Motor neuron (in vitro differentiated cells): ENCODE measurements at regions not wholly inside any gene's neighbourhood (a gene's known extent, or its start where the extent isn't known, plus 50 kb on each side); places are given as distances from the start of the nearest gene placed in this dataset.
"Not testable (repeated sequence)": the region's sequence is repeated elsewhere in the genome, so short reads cannot be mapped to it uniquely, and the experiment has no call there.

ENCODE experiments used
- ATAC-seq, 8 experiments: fragments of 200-7000 bp; cut with Tn5 transposase; replicated peaks in 6 of 8; 2 replicates each; pipeline ENCODE4 v1.8.0; 2021; ENCODE audit warnings: mild to moderate bottlenecking in 8 of 8, moderate library complexity in 8 of 8
- H3K27ac ChIP-seq, 2 donors: fragments of 250-450 bp; sonication (Bioruptor Pico); 2 replicates each; pipeline ENCODE4 v1.9.0; 2021; ENCODE audit warnings: antibody characterized with exemption in 2 of 2, mild to moderate bottlenecking in 2 of 2, moderate library complexity in 1 of 2
- H3K4me1 ChIP-seq, 2 donors: fragments of 250-450 bp; sonication (Bioruptor Pico); replicated peaks in 1 of 2; 2 replicates each; pipeline ENCODE4 v1.6.1; 2021; ENCODE audit warnings: antibody characterized with exemption in 2 of 2, mild to moderate bottlenecking in 2 of 2, moderate library complexity in 1 of 2
- H3K4me3 ChIP-seq, 5 donors: fragments of 250-450 bp; sonication (Bioruptor Pico); 2 replicates each; pipeline ENCODE4 v1.9.0; 2021; ENCODE audit warnings: antibody characterized with exemption in 5 of 5, mild to moderate bottlenecking in 5 of 5, moderate library complexity in 4 of 5
- WGBS, 10 experiments: fragments of 450-650 bp; shearing (Covaris generic); methylation state at CpG; one replicate each; pipeline ENCODE4 v1.0.0; 2022; 5-methylcytosine and 5-hydroxymethylcytosine counted together
- in situ Hi-C, 9 experiments: fragments of 400-800 bp; cut with MboI; loops; one replicate each; pipeline ENCODE4 v1.15.0; 2021; ENCODE audit warnings: low sequenced_read_pairs in 9 of 9, low pct_unique_long_range_greater_than_20kb in 2 of 9; ENCODE audit not compliant: unreplicated experiment in 9 of 9

GRCh38 chr9:74138182-74138581 is 359.0 kb upstream of the RORB start:
- H3K4me1 ChIP-seq, result no peaks in the 10 kb centered on the region
- H3K4me3 ChIP-seq, result no peak overlapping the region
- in situ Hi-C loops, result no loop called here
- 6 to 100% (median 76%) methylated on average over 1 to 2 of the region's 2 CpGs for WGBS, 10 experiments
- ATAC-seq, result no peak
- no peak overlapping the region for H3K27ac ChIP-seq

GRCh38 chr9:74140141-74140540 is 357.0 kb upstream of the RORB start:
- Histone ChIP-seq H3K27ac (no peak overlapping the region), H3K4me3 (no peak overlapping the region), H3K4me1 (no peaks in the 10 kb centered on the region)
- no peak for ATAC-seq
- 0 to 90% (median 59%) methylated on average over 1 to 2 of the region's 2 CpGs; no CpG with 5 or more reads in 1 of the 10 experiments for WGBS, 10 experiments
- in situ Hi-C loops, result no loop called here

- in situ Hi-C loops, result no loop called here
- H3K4me1 ChIP-seq, result no peaks in the 10 kb centered on the region
- no peak overlapping the region for H3K27ac ChIP-seq
- H3K4me3 ChIP-seq, result no peak overlapping the region
- ATAC-seq, result no peak
- 0 to 100% (median 17%) methylated on average over 1 of the region's 1 CpG; no CpG with 5 or more reads in 5 of the 10 experiments for WGBS, 10 experiments
These were observed 349.2 kb upstream of the RORB start for GRCh38 chr9:74147906-74148305.

GRCh38 chr9:74172874-74173273 is 324.3 kb upstream of the RORB start:
- no peaks in the 10 kb centered on the region for H3K4me1 ChIP-seq
- no peak overlapping the region for H3K4me3 ChIP-seq
- in situ Hi-C loops, result no loop called here
- no peak for ATAC-seq
- 0 to 100% (median 60%) methylated on average over 1 to 3 of the region's 3 CpGs; no CpG with 5 or more reads in 3 of the 10 experiments for WGBS, 10 experiments
- no peak overlapping the region for H3K27ac ChIP-seq

- no peak for ATAC-seq
- Histone ChIP-seq H3K4me1 (no peaks in the 10 kb centered on the region), H3K27ac (no peak overlapping the region), H3K4me3 (no peak overlapping the region)
- in situ Hi-C loops, result no loop called here
- WGBS, 10 experiments, result 27 to 97% (median 85%) methylated on average over 4 to 5 of the region's 5 CpGs; no CpG with 5 or more reads in 2 of the 10 experiments
These were observed 323.9 kb upstream of the RORB start for GRCh38 chr9:74173284-74173683.

- H3K27ac ChIP-seq, ATAC-seq, in situ Hi-C loops, H3K4me1 ChIP-seq, H3K4me3 ChIP-seq: not testable (repeated sequence)
- WGBS, 10 experiments, result no CpG with 5 or more reads among the region's 24 CpGs
These were observed 299.4 kb upstream of the RORB start for GRCh38 chr9:74197771-74198170.

- in situ Hi-C loops, result no loop called here
- Histone ChIP-seq H3K4me3 (no peak overlapping the region), H3K4me1 (no peaks in the 10 kb centered on the region), H3K27ac (no peak overlapping the region)
- peak in 1 of 8 experiments; percentile 97 for ATAC-seq
- 0 to 81% (median 67%) methylated on average over 1 to 4 of the region's 4 CpGs; no CpG with 5 or more reads in 1 of the 10 experiments for WGBS, 10 experiments
These were observed 292.1 kb upstream of the RORB start for GRCh38 chr9:74205056-74205455.

- ATAC-seq, result no peak
- in situ Hi-C loops, result no loop called here
- H3K4me1 ChIP-seq, result no peaks in the 10 kb centered on the region
- no peak overlapping the region for H3K4me3 ChIP-seq
- no peak overlapping the region for H3K27ac ChIP-seq
- 0 to 100% (median 84%) methylated on average over 1 to 3 of the region's 3 CpGs; no CpG with 5 or more reads in 2 of the 10 experiments for WGBS, 10 experiments
These were observed 278.6 kb upstream of the RORB start for GRCh38 chr9:74218385-74219063.

- no peak overlapping the region for H3K27ac ChIP-seq
- no peak overlapping the region for H3K4me3 ChIP-seq
- in situ Hi-C loops, result no loop called here
- no peaks in the 10 kb centered on the region for H3K4me1 ChIP-seq
- no peak for ATAC-seq
- 0 to 100% (median 83%) methylated on average over 1 to 5 of the region's 5 CpGs; no CpG with 5 or more reads in 5 of the 10 experiments for WGBS, 10 experiments
These were observed 276.8 kb upstream of the RORB start for GRCh38 chr9:74220327-74220726.

GRCh38 chr9:74236857-74237256 is 260.3 kb upstream of the RORB start:
- no peak for ATAC-seq
- H3K27ac ChIP-seq, result no peak overlapping the region
- in situ Hi-C loops, result no loop called here
- no peaks in the 10 kb centered on the region for H3K4me1 ChIP-seq
- H3K4me3 ChIP-seq, result no peak overlapping the region
- WGBS, 10 experiments, result 0 to 86% (median 40%) methylated on average over 1 to 2 of the region's 2 CpGs; no CpG with 5 or more reads in 1 of the 10 experiments

GRCh38 chr9:74245866-74246497 is 251.2 kb upstream of the RORB start:
- in situ Hi-C loops, result no loop called here
- ATAC-seq, result peak in 1 of 8 experiments; percentile 65
- Histone ChIP-seq H3K4me1 (no peaks in the 10 kb centered on the region), H3K4me3 (no peak overlapping the region), H3K27ac (no peak overlapping the region)
- 0 to 94% (median 85%) methylated on average over 1 to 3 of the region's 3 CpGs for WGBS, 10 experiments

GRCh38 chr9:74255489-74255984 is 241.6 kb upstream of the RORB start:
- no peak for ATAC-seq
- Histone ChIP-seq H3K4me3 (no peak overlapping the region), H3K27ac (no peak overlapping the region), H3K4me1 (no peaks in the 10 kb centered on the region)
- in situ Hi-C loops, result no loop called here
- 0 to 88% (median 67%) methylated on average over 1 to 4 of the region's 4 CpGs; no CpG with 5 or more reads in 1 of the 10 experiments for WGBS, 10 experiments

- in situ Hi-C loops, result no loop called here
- no peak for ATAC-seq
- Histone ChIP-seq H3K4me1 (no peaks in the 10 kb centered on the region), H3K27ac (no peak overlapping the region), H3K4me3 (no peak overlapping the region)
- WGBS, 10 experiments, result 42 to 96% (median 61%) methylated on average over 2 to 7 of the region's 41 CpGs; no CpG with 5 or more reads in 6 of the 10 experiments
These were observed 221.1 kb upstream of the RORB start for GRCh38 chr9:74275872-74276508.
